ENCODE measurements at regions not wholly inside any gene's neighbourhood (a gene's known extent, or its start where the extent isn't known, plus 50 kb on each side); places are given as distances from the start of the nearest gene placed in this dataset.

- H3K27me3 ChIP-seq, result no peaks in the 10 kb centered on the region
- peak overlapping the region in 9 of 12 donors; percentile 5 to 47 (median 39) for H3K4me3 ChIP-seq
- H3K27ac ChIP-seq, result peak overlapping the region; percentile 74 to 91 (median 82)
- no peaks in the 10 kb centered on the region for H3K36me3 ChIP-seq
- ATAC-seq (no peak), DNase-seq (peak in 2 of 5 donors; percentile 18 to 68)
- intact Hi-C loops (cut with DNase I), result loop anchor here in 2 of 10 donors (5.0 to 10.0 kb wide), 4 partner anchors 89 to 151 kb away; no protein-coding TSS in a partner anchor
- H3K4me1 ChIP-seq, result peaks cover 4 to 47% (median 24%) of the 10 kb centered on the region in 12 donors
- H3K9me3 ChIP-seq, result no peaks in the 10 kb centered on the region
- TF ChIP-seq, protein P1, sequence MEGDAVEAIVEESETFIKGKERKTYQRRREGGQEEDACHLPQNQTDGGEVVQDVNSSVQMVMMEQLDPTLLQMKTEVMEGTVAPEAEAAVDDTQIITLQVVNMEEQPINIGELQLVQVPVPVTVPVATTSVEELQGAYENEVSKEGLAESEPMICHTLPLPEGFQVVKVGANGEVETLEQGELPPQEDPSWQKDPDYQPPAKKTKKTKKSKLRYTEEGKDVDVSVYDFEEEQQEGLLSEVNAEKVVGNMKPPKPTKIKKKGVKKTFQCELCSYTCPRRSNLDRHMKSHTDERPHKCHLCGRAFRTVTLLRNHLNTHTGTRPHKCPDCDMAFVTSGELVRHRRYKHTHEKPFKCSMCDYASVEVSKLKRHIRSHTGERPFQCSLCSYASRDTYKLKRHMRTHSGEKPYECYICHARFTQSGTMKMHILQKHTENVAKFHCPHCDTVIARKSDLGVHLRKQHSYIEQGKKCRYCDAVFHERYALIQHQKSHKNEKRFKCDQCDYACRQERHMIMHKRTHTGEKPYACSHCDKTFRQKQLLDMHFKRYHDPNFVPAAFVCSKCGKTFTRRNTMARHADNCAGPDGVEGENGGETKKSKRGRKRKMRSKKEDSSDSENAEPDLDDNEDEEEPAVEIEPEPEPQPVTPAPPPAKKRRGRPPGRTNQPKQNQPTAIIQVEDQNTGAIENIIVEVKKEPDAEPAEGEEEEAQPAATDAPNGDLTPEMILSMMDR (IDR thresholded peaks at IDR 0.05), result no peak
- no peak for TF ChIP-seq POLR2A (IDR thresholded peaks at IDR 0.05)
- 84 to 97% (median 88%) methylated on average over 34 to 69 of the region's 69 CpGs for WGBS, 4 donors
Observed at GRCh38 chr6:170136541-170137175, 154.2 kb downstream of the DLL1 start.

GRCh38 chr6:170135821-170136471 lies 154.9 kb downstream of the DLL1 start:
- Histone ChIP-seq H3K27ac (peak overlapping the region in 11 of 12 donors; percentile 11 to 91 (median 82)), H3K4me3 (peak overlapping the region in 10 of 12 donors; percentile 13 to 47 (median 35)), H3K9me3 (no peaks in the 10 kb centered on the region), H3K4me1 (peaks cover 4 to 47% (median 24%) of the 10 kb centered on the region in 12 donors), H3K36me3 (no peaks in the 10 kb centered on the region), H3K27me3 (no peaks in the 10 kb centered on the region)
- no peak for TF ChIP-seq POLR2A (IDR thresholded peaks at IDR 0.05)
- TF ChIP-seq, protein P1 (IDR thresholded peaks at IDR 0.05), result no peak
- peak in 2 of 5 donors; percentile 38 to 63 for DNase-seq
- WGBS, 4 donors, result 73 to 84% (median 79%) methylated on average over 32 to 38 of the region's 38 CpGs
- ATAC-seq, result peak in 2 of 4 donors; percentile 5 to 26
- intact Hi-C loops (cut with DNase I), result loop anchor here in 2 of 10 donors (5.0 to 10.0 kb wide), 4 partner anchors 89 to 151 kb away; no protein-coding TSS in a partner anchor

- Histone ChIP-seq H3K36me3 (no peaks in the 10 kb centered on the region), H3K4me3 (peak overlapping the region in 7 of 12 donors; percentile 15 to 47 (median 41)), H3K27me3 (no peaks in the 10 kb centered on the region), H3K27ac (peak overlapping the region in 7 of 12 donors; percentile 11 to 91 (median 82)), H3K9me3 (no peaks in the 10 kb centered on the region), H3K4me1 (peaks cover 4 to 48% (median 24%) of the 10 kb centered on the region in 12 donors)
- intact Hi-C loops (cut with DNase I), result loop anchor here in 2 of 10 donors (5.0 to 10.0 kb wide), 4 partner anchors 88 to 152 kb away; no protein-coding TSS in a partner anchor
- ATAC-seq, result no peak
- DNase-seq, result peak in 1 of 5 donors; percentile 40
- WGBS, 4 donors, result 69 to 85% (median 82%) methylated on average over 15 to 16 of the region's 16 CpGs
- TF ChIP-seq POLR2A (IDR thresholded peaks at IDR 0.05), result no peak
- TF ChIP-seq, protein P1 (IDR thresholded peaks at IDR 0.05), result no peak
Observed at GRCh38 chr6:170135461-170135820, 155.4 kb downstream of the DLL1 start.
